Inflammatory macrophage (primary cell): ENCODE measurements at regions not wholly inside any gene's neighbourhood (a gene's known extent, or its start where the extent isn't known, plus 50 kb on each side); places are given as distances from the start of the nearest gene placed in this dataset.
"Not testable (repeated sequence)": the region's sequence is repeated elsewhere in the genome, so short reads cannot be mapped to it uniquely, and the experiment has no call there.

Source experiments
- DNase-seq, 2 donors: peaks; one replicate each; pipeline ENCODE4 v3.0.0-alpha.2; 2020 to 2022

DNA sequence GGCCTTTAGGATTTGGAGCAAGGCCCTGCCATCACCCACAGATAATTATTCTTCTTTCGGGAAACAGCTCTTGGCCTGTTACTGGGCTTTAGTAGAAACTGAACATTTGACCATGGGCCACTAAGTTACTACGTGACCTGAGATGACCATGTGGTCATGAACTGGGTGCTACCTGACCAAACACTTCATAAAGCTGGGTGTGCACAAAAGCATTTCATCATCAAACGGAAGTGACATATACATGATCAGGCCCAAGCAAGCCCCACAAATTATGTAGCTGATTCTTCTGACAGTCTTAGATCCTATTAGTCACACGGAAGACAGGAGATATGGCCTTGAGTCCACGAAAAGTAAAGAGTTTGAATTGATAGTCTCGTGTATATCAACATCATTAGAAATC lies 130.9 kb upstream of the FBN2 start:
- DNase-seq, result no peak

DNA sequence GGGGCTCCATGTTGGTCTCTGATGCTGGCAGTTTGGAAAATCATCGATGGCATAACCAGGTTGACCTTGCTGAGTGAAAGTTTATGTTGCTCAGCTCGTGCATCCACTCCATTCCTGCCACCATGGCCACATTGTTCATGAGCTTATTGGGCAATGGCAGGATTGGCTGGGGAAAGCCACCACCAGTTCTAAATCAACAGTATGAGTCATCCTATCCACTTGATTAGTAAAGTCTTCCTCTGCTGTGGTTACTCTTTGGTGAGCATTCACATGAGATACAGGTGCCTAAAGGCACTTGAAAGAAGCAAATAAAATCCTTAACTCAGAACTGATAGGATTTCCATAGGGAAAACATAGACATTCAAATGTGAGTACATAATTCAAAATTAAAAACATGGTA lies 131.8 kb upstream of the FBN2 start:
- no peak for DNase-seq

DNA sequence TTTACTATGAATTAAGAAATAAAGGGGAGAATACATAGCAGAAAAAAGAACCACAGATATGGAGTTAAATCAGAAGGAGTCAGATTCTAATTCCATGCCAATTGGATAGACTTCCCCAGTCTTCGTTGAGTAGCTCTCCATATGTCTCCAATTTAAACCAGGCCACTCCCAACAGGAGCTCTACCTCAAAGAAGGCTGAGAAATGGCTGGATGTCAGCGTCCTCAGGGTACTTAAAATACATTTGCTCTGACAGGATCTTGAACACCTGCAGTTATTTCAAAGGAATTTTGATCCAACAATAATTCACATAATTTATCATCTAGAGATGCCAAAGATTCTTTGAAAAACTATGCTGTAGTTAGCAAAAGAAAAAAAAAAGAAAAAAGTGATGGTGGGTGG lies 133.9 kb upstream of the FBN2 start:
- no peak for DNase-seq

DNA sequence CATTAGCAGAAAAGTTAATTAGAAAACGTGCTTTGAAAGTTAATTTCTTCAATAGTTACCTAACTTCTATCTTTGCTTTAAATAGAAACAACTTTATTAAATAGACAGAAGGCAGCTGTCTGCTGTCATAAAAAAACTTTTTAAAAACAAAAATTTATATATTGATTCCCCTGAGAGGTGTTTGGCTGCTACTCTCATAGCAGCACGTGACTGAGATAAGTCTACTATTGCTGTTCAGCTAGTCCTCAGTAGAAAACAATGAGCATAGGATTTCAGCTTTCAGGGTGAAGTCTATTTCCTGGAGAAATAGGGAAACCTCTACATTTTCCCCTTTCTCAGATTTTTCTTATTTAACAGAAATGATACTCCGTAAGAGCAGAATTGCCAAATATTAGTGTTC lies 135.0 kb upstream of the FBN2 start:
- DNase-seq, result no peak

DNA sequence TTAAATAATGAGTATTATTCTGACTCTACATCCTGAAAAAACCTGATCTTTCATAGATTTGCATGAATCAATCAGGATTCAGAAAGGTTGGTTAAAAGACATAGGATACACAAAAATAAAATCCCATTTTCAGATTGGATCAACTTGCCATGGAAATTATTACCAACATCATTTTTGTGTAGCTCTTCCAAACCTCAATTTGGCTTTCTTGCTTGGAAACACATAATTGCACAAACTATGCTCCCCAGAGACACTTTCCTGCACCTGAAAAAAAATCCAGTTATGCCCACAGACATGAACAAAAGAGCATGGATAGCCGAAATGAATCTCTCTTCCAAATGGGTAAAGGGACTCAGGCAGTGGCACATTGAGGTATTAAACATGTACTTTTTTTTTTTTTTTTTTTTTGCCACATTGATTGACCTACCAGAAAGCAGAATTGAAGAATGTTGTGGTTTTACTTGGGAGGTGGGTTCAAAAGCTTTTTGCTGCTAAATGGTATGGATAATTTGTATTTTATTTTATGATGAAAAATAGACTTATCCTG lies 135.4 kb upstream of the FBN2 start:
- no peak for DNase-seq

DNA sequence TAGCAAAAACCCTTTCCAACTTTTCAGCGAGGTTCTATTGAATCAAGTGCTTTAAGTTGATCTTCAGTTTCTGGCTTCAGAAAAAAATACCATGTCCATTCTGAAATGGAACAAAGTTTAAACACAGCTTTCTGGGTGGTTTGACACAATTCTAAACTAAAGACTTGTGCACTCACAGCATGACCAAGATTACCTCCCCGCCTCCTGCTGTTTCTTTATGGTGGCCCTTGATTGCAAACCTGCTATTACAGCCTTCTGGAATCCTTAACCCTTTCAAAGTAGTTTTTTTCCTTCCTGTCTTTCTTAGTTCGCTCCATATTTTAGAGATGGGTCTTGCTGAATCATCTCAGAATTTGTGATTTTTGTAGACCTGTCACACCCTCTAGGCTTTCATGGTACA lies 135.9 kb upstream of the FBN2 start:
- DNase-seq, result no peak

DNA sequence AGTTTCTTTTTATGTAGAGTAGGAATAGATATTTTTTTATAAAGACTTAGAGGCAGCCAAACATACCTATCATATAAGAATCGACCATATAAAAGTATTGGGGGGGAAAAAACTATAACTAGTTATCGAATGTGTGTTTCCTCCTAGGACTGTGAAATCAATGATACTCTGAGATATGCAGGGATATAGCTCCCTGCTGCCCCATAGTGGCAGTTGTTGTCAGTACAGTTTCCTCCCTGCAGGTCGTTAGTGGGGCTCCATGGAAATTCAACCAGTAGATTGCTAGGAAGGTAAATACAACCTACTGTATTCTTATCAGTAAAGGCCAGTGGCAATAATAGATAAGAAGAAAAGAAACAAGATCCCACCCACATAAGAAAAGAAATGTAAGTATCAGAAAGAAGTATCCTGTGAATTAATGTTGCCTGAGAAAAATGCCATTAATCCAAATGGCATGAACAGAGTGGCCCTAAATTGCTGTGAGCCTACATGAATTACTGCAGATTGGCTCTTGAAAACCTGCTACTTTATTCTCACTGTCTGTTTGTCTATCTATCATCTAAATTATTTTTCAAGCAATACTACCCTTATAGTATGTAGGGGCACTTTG lies 136.9 kb upstream of the FBN2 start:
- peak; percentile 46 to 49 for DNase-seq

DNA sequence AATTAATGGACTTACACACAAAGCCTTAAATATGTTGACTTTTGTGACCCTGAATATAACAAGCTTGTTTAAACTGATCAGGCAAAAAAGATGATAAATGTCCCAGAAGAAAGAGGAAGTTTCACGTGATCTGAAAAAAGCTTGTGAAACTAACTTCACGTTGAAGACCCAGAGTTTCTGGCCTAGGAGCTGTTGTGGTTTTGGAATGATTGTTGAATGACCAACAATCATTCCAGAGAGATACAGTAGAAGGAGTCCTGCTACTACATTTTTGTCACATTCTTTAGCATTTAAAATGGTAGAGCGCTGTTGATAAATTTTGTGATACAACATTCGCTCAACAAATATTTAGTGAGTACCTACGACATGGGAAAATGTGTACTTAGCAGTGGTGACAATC lies 143.1 kb upstream of the FBN2 start:
- DNase-seq, result peak in 1 of 2 donors; percentile 9

DNA sequence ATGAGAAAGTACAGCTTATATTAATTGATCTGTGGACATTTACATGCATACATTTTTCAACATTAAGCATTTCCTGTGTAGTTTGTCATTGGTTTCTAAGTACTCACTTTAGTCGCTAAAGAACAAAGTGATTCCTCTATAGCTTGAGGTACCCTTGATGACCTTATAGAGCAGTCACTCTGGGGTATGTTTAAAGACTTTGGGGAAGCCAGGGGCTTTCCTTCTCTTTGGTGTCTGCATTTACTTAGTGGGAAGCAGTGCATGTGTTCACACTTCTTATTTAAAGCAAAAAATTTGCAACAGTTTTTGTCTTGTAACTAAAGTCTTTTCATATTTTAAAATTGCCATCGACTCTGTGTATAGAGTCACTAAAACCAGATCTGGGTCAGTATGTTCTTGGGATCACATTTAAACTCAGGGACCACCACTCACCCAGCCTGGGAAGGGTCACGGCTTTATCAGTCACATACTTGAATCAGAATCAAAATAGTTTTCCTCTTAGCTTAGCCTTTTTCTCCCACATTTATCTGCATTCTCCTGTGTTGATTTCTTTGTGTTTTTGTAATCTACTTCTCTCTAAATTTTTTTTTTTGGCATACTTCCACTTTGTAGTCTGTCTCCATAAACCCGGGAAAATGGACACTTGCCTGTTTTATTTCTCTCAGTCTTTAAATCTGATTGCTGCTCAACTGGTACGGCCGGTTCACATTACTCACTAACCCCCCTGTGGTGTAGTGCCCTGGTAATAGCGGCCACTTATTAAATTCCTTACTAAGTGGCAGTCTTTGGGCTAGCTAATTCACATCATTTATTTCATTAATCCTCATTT lies 143.9 kb upstream of the FBN2 start:
- no peak for DNase-seq

DNA sequence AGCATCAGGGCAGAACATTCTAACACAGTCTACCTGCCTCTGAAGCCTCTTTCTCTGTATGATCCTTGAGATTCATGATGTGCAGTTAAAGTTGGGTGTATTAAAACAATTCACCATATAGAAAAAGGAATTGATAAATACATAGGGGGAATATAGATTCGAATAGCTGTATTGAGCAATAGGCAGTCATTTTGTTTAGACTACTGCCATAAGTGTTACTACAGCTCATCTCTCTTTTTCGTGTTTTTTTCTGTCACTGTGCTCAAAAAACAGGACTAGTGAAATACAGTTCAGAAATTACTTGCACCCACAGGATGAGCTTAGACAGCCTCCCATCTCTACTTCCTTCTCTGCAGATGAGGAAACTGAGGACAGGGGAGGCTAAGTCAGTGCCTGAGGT lies 144.6 kb upstream of the FBN2 start:
- DNase-seq, result no peak

DNA sequence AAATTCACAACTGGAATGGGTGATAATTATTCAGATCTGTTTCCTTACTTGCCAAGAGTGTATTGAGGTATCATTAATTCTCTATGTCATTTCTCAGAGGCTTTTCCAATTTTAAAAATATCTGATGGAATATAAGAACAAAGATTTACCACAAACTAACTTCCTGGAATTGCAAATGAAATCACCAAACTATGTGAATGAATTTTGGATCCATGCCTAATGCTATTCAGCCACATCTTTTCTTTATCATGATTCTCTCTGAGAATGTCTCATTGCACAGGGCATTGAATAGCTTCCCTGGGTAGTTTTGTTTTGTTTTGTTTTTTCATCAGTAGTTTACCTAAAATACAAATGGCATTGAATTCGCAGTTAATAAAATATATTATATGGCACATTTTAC lies 146.9 kb upstream of the FBN2 start:
- no peak for DNase-seq

DNA sequence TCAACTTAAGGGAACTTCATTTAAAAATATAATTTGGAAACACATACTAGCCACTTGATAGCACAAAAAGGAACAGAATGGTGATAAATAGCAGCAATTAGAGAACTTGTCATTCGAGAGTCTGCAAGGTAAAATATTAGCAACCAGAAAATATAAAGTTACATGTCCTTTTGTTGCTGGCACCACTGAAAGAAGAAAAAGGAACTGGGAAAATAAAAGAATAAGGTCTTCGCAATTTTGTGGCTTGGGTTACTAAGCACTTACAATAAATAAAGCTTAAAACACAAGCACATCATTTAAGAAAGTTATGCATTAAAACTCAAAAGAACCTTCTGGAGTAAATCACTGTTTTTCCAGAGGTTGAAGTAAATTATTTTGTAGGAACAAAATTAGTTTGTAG lies 149.9 kb upstream of the FBN2 start:
- no peak for DNase-seq

DNA sequence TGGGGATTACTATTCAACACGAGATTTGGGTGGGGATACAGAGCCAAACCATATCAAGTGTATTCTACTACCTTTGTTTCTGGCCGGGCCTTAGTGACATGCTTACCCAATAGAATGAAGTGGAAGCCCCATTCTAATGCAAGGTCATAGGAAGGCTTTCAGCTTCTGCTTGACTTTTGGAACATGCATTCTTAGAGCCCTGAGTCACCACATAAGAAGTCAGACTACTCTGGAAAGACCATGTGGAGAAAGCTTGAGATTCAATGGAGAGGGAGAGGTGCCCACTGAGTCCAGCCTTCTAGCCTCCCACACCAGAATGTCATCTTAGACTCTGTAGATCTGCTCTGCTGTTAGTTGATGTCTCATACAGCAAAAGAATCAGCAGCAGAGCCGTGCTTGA lies 155.7 kb upstream of the FBN2 start:
- DNase-seq, result no peak

DNA sequence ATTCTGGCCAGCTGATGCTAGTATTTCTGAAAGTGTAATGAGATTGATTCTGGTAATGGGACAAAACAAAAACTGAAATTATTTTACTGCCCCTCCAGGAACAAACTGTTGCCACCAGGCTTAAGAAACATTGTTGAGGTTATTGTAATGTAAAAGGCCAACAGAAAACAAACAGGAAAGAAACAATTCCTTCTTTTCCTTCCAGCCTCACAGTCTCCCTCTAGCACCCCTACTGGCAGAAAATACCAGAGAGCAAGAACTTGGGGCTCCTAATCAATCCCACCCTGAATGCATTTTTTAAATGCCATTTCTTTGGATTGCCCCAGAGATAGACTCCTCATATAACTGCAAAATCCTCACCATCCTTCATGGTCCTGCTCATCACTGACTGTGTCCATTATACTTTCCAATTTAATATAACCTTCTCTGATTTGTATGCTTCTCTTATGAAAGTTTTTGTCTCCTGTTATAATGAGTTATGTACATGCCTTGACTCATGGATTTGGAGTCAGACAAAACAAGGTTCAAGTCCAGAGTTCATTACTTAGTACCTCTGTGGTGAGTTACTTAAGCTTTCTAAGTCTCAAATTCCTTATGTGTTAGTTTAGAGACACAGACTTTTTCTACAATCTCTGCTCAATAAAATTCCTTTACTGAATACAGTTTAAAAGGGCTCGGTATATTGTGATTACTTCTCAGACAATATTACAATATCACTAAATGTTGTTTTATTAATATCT lies 157.9 kb upstream of the FBN2 start:
- no peak for DNase-seq

DNA sequence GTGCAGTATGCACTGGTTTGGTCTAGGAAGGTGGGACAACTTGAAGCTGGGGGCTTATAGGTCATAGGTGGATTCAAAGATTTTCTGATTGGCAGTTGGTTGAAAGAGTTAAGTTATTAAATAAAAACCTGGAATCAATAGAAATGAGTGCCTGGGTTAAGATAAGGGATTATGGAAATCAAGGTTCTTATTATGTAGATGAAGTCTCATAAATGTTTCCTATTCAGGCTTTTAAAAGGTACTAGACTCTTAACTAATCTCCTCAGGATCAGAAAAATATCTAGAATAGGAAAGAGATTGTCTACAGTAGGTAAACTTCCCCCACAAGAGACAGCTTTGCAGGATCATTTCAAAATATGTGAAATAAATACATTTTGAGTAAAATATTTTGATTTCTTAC lies 163.3 kb upstream of the FBN2 start:
- DNase-seq, result no peak

DNA sequence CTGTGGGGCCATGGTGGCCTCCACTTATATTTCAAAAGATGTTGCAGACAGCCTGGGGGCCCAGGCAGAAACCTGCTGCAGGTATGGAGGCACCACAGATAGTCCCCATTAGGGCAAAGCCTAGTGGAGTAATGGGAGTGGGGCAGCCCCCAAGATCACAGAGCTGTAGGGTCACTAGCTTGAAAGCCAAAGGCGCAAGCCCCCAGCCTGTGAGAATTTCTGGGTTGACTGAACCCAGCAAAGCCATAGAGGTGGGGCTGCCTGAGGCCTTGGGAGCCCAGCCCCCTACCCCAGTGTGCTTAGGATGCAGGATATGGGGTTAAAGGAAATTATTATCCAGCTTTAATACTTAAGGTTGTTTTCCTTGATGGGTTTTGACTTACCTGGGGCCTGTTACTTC lies 165.3 kb upstream of the FBN2 start:
- no peak for DNase-seq

DNA sequence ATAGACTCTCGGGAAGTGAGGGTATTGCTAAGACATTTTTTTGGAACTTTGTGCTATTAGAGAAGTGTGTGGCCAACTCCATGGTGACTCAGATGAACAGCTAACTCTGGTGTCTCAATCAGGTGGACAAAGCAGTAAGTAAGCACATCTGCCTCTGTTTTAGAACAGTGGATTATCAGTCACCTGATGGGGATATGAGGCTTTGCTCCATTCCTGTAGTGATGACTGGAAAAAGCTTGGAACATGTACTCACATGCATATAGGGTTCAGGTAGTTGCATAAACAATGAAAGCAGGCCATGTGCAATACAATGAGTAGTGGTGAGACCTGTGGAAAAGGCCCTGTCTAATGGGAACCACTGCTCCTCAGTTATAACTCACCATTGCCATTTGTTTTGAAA lies 168.2 kb upstream of the FBN2 start:
- DNase-seq, result no peak

DNA sequence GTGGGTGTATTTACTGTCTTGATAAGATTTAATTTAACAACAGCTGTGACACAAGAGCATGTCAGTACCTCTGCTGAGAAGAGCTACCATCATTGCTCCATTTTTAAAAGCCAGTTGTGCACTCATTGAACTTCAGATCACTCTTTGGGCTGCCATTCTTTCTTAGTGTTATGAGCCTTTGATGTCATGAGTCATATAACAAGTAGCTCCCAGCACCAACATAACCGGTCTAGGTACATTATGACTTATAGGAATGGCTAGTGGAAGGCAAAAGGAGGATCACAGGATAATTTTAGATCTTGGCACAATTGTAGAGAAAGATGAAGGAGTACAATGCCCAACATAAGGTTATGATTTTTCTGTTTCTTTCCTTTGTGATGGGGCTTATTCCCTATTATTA lies 170.8 kb upstream of the FBN2 start:
- DNase-seq, result no peak

DNA sequence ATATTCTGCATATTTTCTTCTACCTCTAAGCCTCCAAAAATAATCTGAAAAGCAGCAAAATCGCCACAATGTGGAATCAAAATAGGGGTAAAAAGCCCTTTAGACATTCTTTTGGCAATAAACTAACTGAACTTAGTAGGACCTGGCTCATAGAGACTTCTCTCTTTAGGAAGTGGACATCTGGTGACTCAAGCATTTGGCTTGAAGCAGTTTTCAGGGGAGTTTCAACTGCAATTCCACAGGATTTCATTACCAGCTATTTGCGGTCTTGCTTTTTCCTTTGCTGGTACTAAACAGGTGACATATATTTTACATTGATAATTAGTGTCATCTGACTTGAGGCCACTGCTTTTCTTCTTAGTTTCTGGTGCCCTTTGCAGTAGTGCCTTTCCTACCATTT lies 173.2 kb upstream of the FBN2 start:
- DNase-seq, result no peak

DNA sequence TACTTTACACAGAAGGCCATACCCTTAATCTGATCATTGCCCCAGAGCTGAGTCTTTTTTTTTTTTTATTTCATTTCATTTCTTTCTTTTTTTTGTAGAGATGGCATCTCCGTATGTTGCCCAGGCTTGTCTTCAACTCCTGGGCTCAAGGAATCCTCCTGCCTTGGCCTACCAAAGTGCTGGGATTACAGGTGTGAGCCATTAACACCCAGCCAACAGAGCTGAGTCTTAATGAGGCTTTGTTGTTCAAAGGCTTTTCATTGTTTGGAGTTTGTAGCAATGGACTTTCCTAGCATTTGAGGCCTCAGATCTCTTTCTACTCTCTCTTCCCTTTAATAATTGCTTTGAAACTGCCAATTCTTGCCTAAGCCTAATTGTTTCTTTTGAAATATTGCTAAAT lies 176.5 kb upstream of the FBN2 start:
- no peak for DNase-seq

DNA sequence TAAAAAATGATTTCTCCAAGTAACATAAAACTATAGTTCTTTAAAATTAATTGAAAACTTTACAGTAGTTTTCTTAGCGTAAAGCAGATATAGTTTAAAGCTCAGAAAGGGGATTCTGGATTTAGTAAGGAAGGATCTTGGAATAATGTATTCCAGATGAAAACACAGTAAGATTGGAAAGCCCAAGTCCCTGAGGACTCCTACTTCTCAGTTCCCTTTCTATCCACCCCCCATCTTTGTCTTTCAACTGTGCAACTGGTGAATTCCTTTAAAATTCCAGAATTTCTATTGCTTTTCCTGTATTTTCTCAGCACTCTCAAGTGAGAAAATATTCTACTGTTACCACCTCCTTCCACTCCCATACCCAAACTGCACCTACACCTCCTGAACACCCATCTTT lies 184.5 kb upstream of the FBN2 start:
- DNase-seq, result no peak

DNA sequence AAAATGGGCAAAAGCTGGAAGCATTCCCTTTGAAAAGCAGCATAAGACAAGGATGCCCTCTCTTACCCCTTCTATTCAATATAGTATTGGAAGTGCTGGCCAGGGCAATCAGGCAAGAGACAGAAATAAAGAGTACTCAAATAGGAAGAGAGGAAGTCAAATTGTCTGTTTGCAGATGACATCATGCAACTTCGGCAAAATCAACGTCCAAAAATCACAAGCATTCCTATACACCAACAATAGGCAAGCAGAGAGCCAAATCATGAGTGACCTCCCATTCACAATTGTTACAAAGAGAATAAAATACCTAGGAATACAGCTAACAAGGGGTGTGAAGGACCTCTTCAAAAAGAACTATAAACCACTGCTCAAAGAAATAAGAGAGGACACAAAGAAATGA lies 192.0 kb upstream of the FBN2 start:
- not testable (repeated sequence) for DNase-seq

DNA sequence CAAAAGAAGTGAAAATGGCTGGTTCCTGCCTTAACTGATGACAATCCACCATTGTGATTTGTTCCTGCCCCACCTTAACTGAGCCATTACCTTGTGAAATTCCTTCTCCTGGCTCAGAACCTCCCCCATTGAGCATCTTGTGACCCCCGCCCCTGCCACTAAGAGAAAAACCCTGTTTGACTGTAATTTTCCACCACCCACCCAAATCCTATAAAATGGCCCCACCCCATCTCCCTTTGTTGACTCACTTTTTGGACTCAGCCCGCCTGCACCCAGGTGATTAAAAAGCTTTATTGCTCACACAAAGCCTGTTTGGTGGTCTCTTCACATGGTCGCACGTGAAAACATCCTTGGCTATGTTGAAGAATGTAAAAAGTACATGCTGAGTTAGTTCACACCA lies 197.6 kb upstream of the FBN2 start:
- DNase-seq, result not testable (repeated sequence)

DNA sequence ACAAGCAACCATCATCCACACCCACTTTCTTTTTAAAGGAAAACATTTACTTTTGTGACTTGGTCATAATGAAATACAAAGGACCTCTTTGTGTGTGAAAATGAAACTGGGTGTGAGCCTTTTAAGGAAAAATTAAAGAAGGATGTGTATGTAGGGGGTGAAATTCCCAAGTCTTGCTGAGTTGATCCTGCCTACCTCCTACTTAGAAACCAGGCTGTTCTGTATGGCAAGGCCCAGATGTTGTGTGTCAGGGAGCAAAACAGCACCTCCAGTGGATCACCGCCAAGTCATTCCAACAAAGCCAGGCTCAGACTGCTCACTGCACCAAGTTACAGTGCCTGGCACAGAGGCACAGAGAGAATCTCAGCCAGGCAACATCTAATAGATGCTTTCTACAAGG lies 198.5 kb upstream of the FBN2 start:
- DNase-seq, result no peak
